ENCODE measurements at regions not wholly inside any gene's neighbourhood (a gene's known extent, or its start where the extent isn't known, plus 50 kb on each side); places are given as distances from the start of the nearest gene placed in this dataset.

DNA sequence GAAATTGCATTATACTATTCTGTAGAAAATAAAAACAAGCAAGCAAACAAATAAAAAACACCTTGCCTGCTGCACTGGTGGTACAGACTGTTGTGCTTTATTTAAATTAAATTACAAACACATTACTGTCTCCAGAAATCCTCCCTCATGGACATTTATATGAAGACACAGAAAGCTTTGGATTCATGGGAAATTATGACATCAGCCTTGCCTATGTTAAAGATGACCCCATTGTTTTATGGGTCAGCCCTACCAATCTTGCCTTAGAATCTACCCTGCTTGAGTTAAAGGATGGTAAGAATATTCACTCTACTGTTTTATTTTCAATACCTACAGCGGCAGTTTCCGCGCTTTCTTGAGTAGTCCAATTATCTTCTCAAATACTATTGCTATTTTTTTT lies 1379.9 kb downstream of the TECRL start:
- Histone ChIP-seq H3K9me3 (ENCODE audit: low read length) (no peaks in the 10 kb centered on the region), H2AFZ (ENCODE audit: low read length) (no peak overlapping the region), H3K9me2 (ENCODE audit: insufficient read depth, low read length) (no peaks in the 10 kb centered on the region), H3K4me2 (ENCODE audit: low read length) (no peak overlapping the region), H4K20me1 (ENCODE audit: insufficient read depth, low read length) (no peaks in the 10 kb centered on the region), H3K4me3 (ENCODE audit: low read depth, low read length, poor library complexity, severe bottlenecking) (no peak overlapping the region), H3K27ac (ENCODE audit: low read depth, low read length, poor library complexity, severe bottlenecking) (no peak overlapping the region), H3K36me3 (ENCODE audit: insufficient read depth, low read length) (no peaks in the 10 kb centered on the region), H3K4me1 (ENCODE audit: insufficient read depth, low read length, poor library complexity, severe bottlenecking) (no peaks in the 10 kb centered on the region), H3K79me2 (ENCODE audit: insufficient read depth, low read depth, low read length) (no peaks in the 10 kb centered on the region)
- intact Hi-C loops (cut with micrococcal nuclease; ENCODE audit: unreplicated experiment), result no loop called here
- no TSS peak for BruUV-seq (replicated peaks)
- POLR2A ChIA-PET, result no interaction called here
- CTCF ChIA-PET (ENCODE audit: unreplicated experiment), result no interaction called here
- no peak for DNase-seq (ENCODE audit: low spot score)
- TF ChIP-seq, protein P1, sequence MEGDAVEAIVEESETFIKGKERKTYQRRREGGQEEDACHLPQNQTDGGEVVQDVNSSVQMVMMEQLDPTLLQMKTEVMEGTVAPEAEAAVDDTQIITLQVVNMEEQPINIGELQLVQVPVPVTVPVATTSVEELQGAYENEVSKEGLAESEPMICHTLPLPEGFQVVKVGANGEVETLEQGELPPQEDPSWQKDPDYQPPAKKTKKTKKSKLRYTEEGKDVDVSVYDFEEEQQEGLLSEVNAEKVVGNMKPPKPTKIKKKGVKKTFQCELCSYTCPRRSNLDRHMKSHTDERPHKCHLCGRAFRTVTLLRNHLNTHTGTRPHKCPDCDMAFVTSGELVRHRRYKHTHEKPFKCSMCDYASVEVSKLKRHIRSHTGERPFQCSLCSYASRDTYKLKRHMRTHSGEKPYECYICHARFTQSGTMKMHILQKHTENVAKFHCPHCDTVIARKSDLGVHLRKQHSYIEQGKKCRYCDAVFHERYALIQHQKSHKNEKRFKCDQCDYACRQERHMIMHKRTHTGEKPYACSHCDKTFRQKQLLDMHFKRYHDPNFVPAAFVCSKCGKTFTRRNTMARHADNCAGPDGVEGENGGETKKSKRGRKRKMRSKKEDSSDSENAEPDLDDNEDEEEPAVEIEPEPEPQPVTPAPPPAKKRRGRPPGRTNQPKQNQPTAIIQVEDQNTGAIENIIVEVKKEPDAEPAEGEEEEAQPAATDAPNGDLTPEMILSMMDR (conservative IDR thresholded peaks at IDR 0.05; ENCODE audit: low read length), result no peak
- TF ChIP-seq EZH2phosphoT487 (IDR thresholded peaks at IDR 0.05; ENCODE audit: borderline replicate concordance, low read depth, low read length), result no peak

DNA sequence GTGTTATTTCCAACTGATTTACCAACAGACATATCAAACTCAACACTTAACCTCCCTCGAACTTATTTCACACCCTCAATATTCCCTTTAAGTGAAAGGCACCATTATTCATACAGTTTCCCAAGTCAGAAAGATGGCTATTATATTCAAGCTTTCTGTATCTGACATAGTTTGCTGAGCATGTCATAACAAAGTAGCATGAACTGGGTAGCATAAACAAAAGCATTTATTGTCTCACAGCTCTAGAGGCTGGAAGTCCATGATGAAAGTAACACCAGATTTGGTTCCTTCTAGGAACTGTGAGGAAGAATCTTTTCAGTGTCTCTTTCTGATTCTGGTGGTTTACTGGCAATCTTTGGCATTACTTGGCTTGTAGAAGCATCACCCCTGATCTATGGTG lies 1388.6 kb downstream of the TECRL start:
- CTCF ChIA-PET (ENCODE audit: unreplicated experiment), result no interaction called here
- Histone ChIP-seq H2AFZ (ENCODE audit: low read length) (no peak overlapping the region), H3K9me2 (ENCODE audit: insufficient read depth, low read length) (no peaks in the 10 kb centered on the region), H3K79me2 (ENCODE audit: insufficient read depth, low read depth, low read length) (no peaks in the 10 kb centered on the region), H3K4me3 (ENCODE audit: low read depth, low read length, poor library complexity, severe bottlenecking) (no peak overlapping the region), H3K4me2 (ENCODE audit: low read length) (no peak overlapping the region), H4K20me1 (ENCODE audit: insufficient read depth, low read length) (no peaks in the 10 kb centered on the region), H3K9me3 (ENCODE audit: low read length) (no peaks in the 10 kb centered on the region), H3K4me1 (ENCODE audit: insufficient read depth, low read length, poor library complexity, severe bottlenecking) (no peaks in the 10 kb centered on the region), H3K27ac (ENCODE audit: low read depth, low read length, poor library complexity, severe bottlenecking) (no peak overlapping the region), H3K36me3 (ENCODE audit: insufficient read depth, low read length) (no peaks in the 10 kb centered on the region)
- TF ChIP-seq EZH2phosphoT487 (IDR thresholded peaks at IDR 0.05; ENCODE audit: borderline replicate concordance, low read depth, low read length), result no peak
- TF ChIP-seq, protein P1 (conservative IDR thresholded peaks at IDR 0.05; ENCODE audit: low read length), result no peak
- intact Hi-C loops (cut with micrococcal nuclease; ENCODE audit: unreplicated experiment), result no loop called here
- no peak for DNase-seq (ENCODE audit: low spot score)
- no TSS peak for BruUV-seq (replicated peaks)
- POLR2A ChIA-PET, result interaction anchor here (0.6 kb wide), 1 partner anchor 1154 kb away, joined by 3 read pairs; no protein-coding TSS in a partner anchor

DNA sequence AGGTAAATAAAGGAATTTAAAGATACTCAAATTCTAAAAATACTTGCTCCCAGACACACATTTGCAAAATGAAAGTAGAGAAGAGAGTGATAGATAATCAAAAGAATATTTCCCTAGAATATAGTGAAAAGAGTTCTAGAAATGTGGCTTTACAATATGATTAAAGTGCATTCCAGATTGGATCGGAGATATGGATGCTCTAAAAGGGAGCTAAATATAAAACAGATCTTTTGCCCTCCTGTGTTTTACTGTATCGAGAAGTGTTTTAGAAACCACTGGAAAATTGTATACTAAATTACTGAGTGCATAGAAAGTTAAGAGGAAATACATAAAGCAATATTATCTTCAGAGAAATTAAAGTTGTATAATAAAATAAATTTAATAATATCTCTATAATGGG lies 1392.0 kb downstream of the TECRL start:
- no peak overlapping the region for H3K27ac ChIP-seq (ENCODE audit: low read depth, low read length, poor library complexity, severe bottlenecking)
- CTCF ChIA-PET (ENCODE audit: unreplicated experiment), result no interaction called here
- no peak overlapping the region for H3K4me3 ChIP-seq (ENCODE audit: low read depth, low read length, poor library complexity, severe bottlenecking)
- POLR2A ChIA-PET, result no interaction called here
- H3K36me3 ChIP-seq (ENCODE audit: insufficient read depth, low read length), result no peaks in the 10 kb centered on the region
- H3K79me2 ChIP-seq (ENCODE audit: insufficient read depth, low read depth, low read length), result no peaks in the 10 kb centered on the region
- no peaks in the 10 kb centered on the region for H3K4me1 ChIP-seq (ENCODE audit: insufficient read depth, low read length, poor library complexity, severe bottlenecking)
- no peak overlapping the region for H3K4me2 ChIP-seq (ENCODE audit: low read length)
- no peaks in the 10 kb centered on the region for H4K20me1 ChIP-seq (ENCODE audit: insufficient read depth, low read length)
- intact Hi-C loops (cut with micrococcal nuclease; ENCODE audit: unreplicated experiment), result no loop called here
- DNase-seq (ENCODE audit: low spot score), result no peak
- no peaks in the 10 kb centered on the region for H3K9me2 ChIP-seq (ENCODE audit: insufficient read depth, low read length)
- H3K9me3 ChIP-seq (ENCODE audit: low read length), result no peaks in the 10 kb centered on the region
- H2AFZ ChIP-seq (ENCODE audit: low read length), result no peak overlapping the region
- no peak for TF ChIP-seq EZH2phosphoT487 (IDR thresholded peaks at IDR 0.05; ENCODE audit: borderline replicate concordance, low read depth, low read length)
- TF ChIP-seq, protein P1 (conservative IDR thresholded peaks at IDR 0.05; ENCODE audit: low read length), result no peak
- no TSS peak for BruUV-seq (replicated peaks)

Data from OCI-LY7 (cell line).